ENCODE measurements at regions not wholly inside any gene's neighbourhood (a gene's known extent, or its start where the extent isn't known, plus 50 kb on each side); places are given as distances from the start of the nearest gene placed in this dataset.

DNA sequence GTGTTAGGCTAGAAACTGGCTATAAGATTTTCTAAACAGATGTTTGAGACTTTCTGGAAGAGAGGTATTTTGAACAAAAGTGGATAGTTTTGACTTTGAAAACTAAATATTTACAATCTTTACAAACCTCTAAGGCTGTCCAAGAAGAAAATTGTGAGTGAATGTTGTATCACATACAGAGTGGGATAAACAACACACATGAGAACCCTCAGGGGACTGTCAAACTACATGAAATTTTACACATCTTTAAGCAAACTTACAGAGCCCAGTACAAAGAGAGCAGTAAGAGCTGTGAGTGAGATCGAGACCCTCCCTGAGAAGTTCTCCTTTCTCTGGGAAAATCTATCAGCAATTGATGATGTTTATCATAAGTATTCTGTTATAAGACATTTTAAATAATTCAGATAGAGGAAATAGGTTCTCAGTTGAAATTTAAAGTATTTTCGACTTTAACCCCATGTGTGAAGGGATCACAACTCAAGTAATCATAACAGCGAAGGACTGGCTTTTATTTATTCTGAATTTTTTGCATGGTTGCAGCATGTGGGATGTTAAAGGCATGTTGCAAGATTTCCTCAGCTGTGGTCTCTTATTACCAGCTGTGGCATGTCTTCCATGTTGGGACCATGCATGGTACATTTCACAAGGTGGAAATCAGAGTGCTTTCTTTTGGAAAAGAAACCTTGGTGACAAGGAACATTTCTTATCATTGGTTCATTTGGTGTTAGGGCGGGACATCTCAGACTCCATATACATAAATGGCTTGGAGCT lies 264.0 kb upstream of the PRICKLE1 start:
- Histone ChIP-seq H3K9me3 (no peaks in the 10 kb centered on the region), H3K4me3 (no peak overlapping the region), H3K4me1 (replicated peaks) (no peaks in the 10 kb centered on the region), H3K36me3 (no peaks in the 10 kb centered on the region), H3K27me3 (replicated peaks; ENCODE audit: insufficient read depth) (no peaks in the 10 kb centered on the region), H3K27ac (no peak overlapping the region)
- TF ChIP-seq, protein P1, sequence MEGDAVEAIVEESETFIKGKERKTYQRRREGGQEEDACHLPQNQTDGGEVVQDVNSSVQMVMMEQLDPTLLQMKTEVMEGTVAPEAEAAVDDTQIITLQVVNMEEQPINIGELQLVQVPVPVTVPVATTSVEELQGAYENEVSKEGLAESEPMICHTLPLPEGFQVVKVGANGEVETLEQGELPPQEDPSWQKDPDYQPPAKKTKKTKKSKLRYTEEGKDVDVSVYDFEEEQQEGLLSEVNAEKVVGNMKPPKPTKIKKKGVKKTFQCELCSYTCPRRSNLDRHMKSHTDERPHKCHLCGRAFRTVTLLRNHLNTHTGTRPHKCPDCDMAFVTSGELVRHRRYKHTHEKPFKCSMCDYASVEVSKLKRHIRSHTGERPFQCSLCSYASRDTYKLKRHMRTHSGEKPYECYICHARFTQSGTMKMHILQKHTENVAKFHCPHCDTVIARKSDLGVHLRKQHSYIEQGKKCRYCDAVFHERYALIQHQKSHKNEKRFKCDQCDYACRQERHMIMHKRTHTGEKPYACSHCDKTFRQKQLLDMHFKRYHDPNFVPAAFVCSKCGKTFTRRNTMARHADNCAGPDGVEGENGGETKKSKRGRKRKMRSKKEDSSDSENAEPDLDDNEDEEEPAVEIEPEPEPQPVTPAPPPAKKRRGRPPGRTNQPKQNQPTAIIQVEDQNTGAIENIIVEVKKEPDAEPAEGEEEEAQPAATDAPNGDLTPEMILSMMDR (IDR thresholded peaks at IDR 0.05): no peak
- no peak for TF ChIP-seq POLR2AphosphoS5 (IDR thresholded peaks at IDR 0.05)
- no peak for TF ChIP-seq POLR2A (IDR thresholded peaks at IDR 0.05)
- no peak for DNase-seq (ENCODE audit: low spot score)
- intact Hi-C loops (cut with DNase I): no loop called here
- WGBS: 90% methylated on average over 4 of the region's 4 CpGs

DNA sequence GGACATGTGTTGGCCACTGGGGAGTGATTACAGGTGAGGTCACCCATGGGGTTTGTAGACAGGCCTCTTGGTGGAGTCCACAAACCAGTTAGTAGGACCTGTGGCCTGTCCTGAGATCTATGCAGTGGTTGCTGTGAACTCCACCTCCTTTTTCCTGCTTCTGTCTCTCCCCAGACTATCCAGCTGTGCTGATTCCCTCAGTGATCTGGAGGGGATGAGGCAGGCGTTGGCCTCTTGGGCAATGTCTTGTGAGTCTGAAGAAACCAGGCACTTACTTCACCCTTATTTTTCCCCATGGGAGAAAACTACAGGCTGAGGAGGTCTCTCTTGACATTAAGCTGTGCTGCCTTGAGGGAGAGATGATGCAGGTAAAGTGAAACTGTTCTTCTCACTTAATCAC lies 257.2 kb upstream of the PRICKLE1 start:
- H3K27ac ChIP-seq: no peak overlapping the region
- H3K9me3 ChIP-seq: no peaks in the 10 kb centered on the region
- no peaks in the 10 kb centered on the region for H3K4me1 ChIP-seq (replicated peaks)
- H3K36me3 ChIP-seq: no peaks in the 10 kb centered on the region
- no peaks in the 10 kb centered on the region for H3K27me3 ChIP-seq (replicated peaks; ENCODE audit: insufficient read depth)
- intact Hi-C loops (cut with DNase I): no loop called here
- H3K4me3 ChIP-seq: no peak overlapping the region
- WGBS: 100% methylated on average over 1 of the region's 1 CpG
- DNase-seq (ENCODE audit: low spot score): no peak
- TF ChIP-seq POLR2A (IDR thresholded peaks at IDR 0.05) (no peak), POLR2AphosphoS5 (IDR thresholded peaks at IDR 0.05) (no peak)
- TF ChIP-seq, protein P1 (IDR thresholded peaks at IDR 0.05): no peak

- no peak overlapping the region for H3K4me3 ChIP-seq
- DNase-seq (ENCODE audit: low spot score): no peak
- intact Hi-C loops (cut with DNase I): no loop called here
- no peaks in the 10 kb centered on the region for H3K9me3 ChIP-seq
- no peak for TF ChIP-seq POLR2A (IDR thresholded peaks at IDR 0.05)
- TF ChIP-seq, protein P1 (IDR thresholded peaks at IDR 0.05): no peak
- TF ChIP-seq POLR2AphosphoS5 (IDR thresholded peaks at IDR 0.05): no peak
- no peaks in the 10 kb centered on the region for H3K4me1 ChIP-seq (replicated peaks)
- H3K36me3 ChIP-seq: no peaks in the 10 kb centered on the region
- H3K27ac ChIP-seq: no peak overlapping the region
- WGBS: 82% methylated on average over 2 of the region's 2 CpGs
- H3K27me3 ChIP-seq (replicated peaks; ENCODE audit: insufficient read depth): no peaks in the 10 kb centered on the region
These were observed 244.5 kb upstream of the PRICKLE1 start for GRCh38 chr12:42834062-42834461.

- H3K27ac ChIP-seq: no peak overlapping the region
- no peaks in the 10 kb centered on the region for H3K36me3 ChIP-seq
- no peaks in the 10 kb centered on the region for H3K9me3 ChIP-seq
- intact Hi-C loops (cut with DNase I): no loop called here
- no peak overlapping the region for H3K4me3 ChIP-seq
- H3K4me1 ChIP-seq (replicated peaks): no peaks in the 10 kb centered on the region
- no peaks in the 10 kb centered on the region for H3K27me3 ChIP-seq (replicated peaks; ENCODE audit: insufficient read depth)
- 88% methylated on average over 4 of the region's 4 CpGs for WGBS
- DNase-seq (ENCODE audit: low spot score): no peak
- TF ChIP-seq, protein P1 (IDR thresholded peaks at IDR 0.05): no peak
- no peak for TF ChIP-seq POLR2AphosphoS5 (IDR thresholded peaks at IDR 0.05)
- TF ChIP-seq POLR2A (IDR thresholded peaks at IDR 0.05): no peak
These were observed 239.3 kb upstream of the PRICKLE1 start for GRCh38 chr12:42828836-42829235.

- Histone ChIP-seq H3K4me3 (no peak overlapping the region), H3K27ac (no peak overlapping the region), H3K36me3 (no peaks in the 10 kb centered on the region), H3K27me3 (replicated peaks; ENCODE audit: insufficient read depth) (no peaks in the 10 kb centered on the region), H3K4me1 (replicated peaks) (no peaks in the 10 kb centered on the region), H3K9me3 (no peaks in the 10 kb centered on the region)
- 91% methylated on average over 2 of the region's 2 CpGs for WGBS
- no peak for DNase-seq (ENCODE audit: low spot score)
- TF ChIP-seq, protein P1 (IDR thresholded peaks at IDR 0.05): no peak
- TF ChIP-seq POLR2A (IDR thresholded peaks at IDR 0.05) (no peak), POLR2AphosphoS5 (IDR thresholded peaks at IDR 0.05) (no peak)
- intact Hi-C loops (cut with DNase I): no loop called here
These were observed 234.8 kb upstream of the PRICKLE1 start for GRCh38 chr12:42824327-42824726.

Data from prostate gland (tissue), 2 donors.